WERI-Rb-1 (cell line): ENCODE measurements at regions not wholly inside any gene's neighbourhood (a gene's known extent, or its start where the extent isn't known, plus 50 kb on each side); places are given as distances from the start of the nearest gene placed in this dataset.
A peak's percentile ranks its signal among the peaks of the same experiment; 100 is the strongest.

Experiments
- DNase-seq: peaks from one replicate; pipeline ENCODE4 v3.0.0-alpha.2; 2020
- H3K27ac ChIP-seq: fragments of 250-450 bp; sonication (Bioruptor Pico); 2 replicates; pipeline ENCODE4 v1.5.1; 2020; ENCODE audit warnings: mild to moderate bottlenecking, moderate library complexity
- H3K27me3 ChIP-seq: fragments of 250-450 bp; sonication (Bioruptor Pico); 2 replicates; pipeline ENCODE4 v1.5.1; 2021; ENCODE audit warnings: mild to moderate bottlenecking, low read depth, moderate library complexity; ENCODE audit not compliant: insufficient read depth, severe bottlenecking
- H3K36me3 ChIP-seq: fragments of 250-450 bp; sonication (Bioruptor Pico); 2 replicates; pipeline ENCODE4 v1.5.1; 2020; ENCODE audit warnings: mild to moderate bottlenecking, moderate library complexity
- H3K4me3 ChIP-seq: 2 replicates; pipeline ENCODE4 v1.5.1; 2011; ENCODE audit warnings: low read depth, mild to moderate bottlenecking, control low read depth, low read length
- H3K9me3 ChIP-seq: fragments of 250-450 bp; sonication (Bioruptor Pico); 2 replicates; pipeline ENCODE4 v1.5.1; 2021; ENCODE audit warnings: mild to moderate bottlenecking, moderate library complexity; ENCODE audit not compliant: severe bottlenecking
- CTCF ChIP-seq: IDR thresholded peaks from 2 replicates; pipeline ENCODE4 v1.5.1; 2011; ENCODE audit warnings: low read depth, mild to moderate bottlenecking, control low read depth, inconsistent platforms, low read length

- H3K27ac ChIP-seq = peak overlapping the region; percentile 89
- H3K27me3 ChIP-seq = no peaks in the 10 kb centered on the region
- peak; percentile 81 for DNase-seq
- TF ChIP-seq CTCF = no peak
- H3K9me3 ChIP-seq = peaks cover 5% of the 10 kb centered on the region
- H3K4me3 ChIP-seq = peak overlapping the region; percentile 47
- H3K36me3 ChIP-seq = no peaks in the 10 kb centered on the region
These were observed 58.7 kb upstream of the COMTD1 start for GRCh38 chr10:75294518-75294865.

- peak overlapping the region; percentile 89 for H3K27ac ChIP-seq
- peaks cover 3% of the 10 kb centered on the region for H3K9me3 ChIP-seq
- DNase-seq = no peak
- no peaks in the 10 kb centered on the region for H3K36me3 ChIP-seq
- H3K27me3 ChIP-seq = no peaks in the 10 kb centered on the region
- no peak for TF ChIP-seq CTCF
- H3K4me3 ChIP-seq = peak overlapping the region; percentile 47
These were observed 58.3 kb upstream of the COMTD1 start for GRCh38 chr10:75294031-75294437.

- DNase-seq = peak; percentile 90
- no peaks in the 10 kb centered on the region for H3K36me3 ChIP-seq
- TF ChIP-seq CTCF = no peak
- peaks cover 3% of the 10 kb centered on the region for H3K9me3 ChIP-seq
- no peak overlapping the region for H3K4me3 ChIP-seq
- H3K27ac ChIP-seq = peak overlapping the region; percentile 89
- H3K27me3 ChIP-seq = no peaks in the 10 kb centered on the region
These were observed 57.7 kb upstream of the COMTD1 start for GRCh38 chr10:75293446-75293820.

- DNase-seq = no peak
- Histone ChIP-seq H3K27ac (peak overlapping the region; percentile 89), H3K9me3 (peaks cover 3% of the 10 kb centered on the region), H3K36me3 (no peaks in the 10 kb centered on the region), H3K27me3 (no peaks in the 10 kb centered on the region), H3K4me3 (no peak overlapping the region)
- TF ChIP-seq CTCF = no peak
These were observed 57.2 kb upstream of the COMTD1 start for GRCh38 chr10:75292794-75293445.

GRCh38 chr10:75291805-75292204 is 56.0 kb upstream of the COMTD1 start:
- no peaks in the 10 kb centered on the region for H3K27me3 ChIP-seq
- no peak for TF ChIP-seq CTCF

GRCh38 chr10:75288140-75288711 is 52.5 kb upstream of the COMTD1 start:
- peaks cover 3% of the 10 kb centered on the region for H3K9me3 ChIP-seq
- TF ChIP-seq CTCF = no peak
- no peak overlapping the region for H3K4me3 ChIP-seq
- DNase-seq = no peak
- H3K27me3 ChIP-seq = no peaks in the 10 kb centered on the region
- H3K27ac ChIP-seq = no peak overlapping the region
- no peaks in the 10 kb centered on the region for H3K36me3 ChIP-seq

More at GRCh38 chr10:75291805-75292204, 56.0 kb upstream of the COMTD1 start:
- no peak for DNase-seq
- Histone ChIP-seq H3K9me3 (peaks cover 3% of the 10 kb centered on the region), H3K4me3 (no peak overlapping the region), H3K36me3 (no peaks in the 10 kb centered on the region), H3K27ac (no peak overlapping the region)
